ENCODE measurements at regions not wholly inside any gene's neighbourhood (a gene's known extent, or its start where the extent isn't known, plus 50 kb on each side); places are given as distances from the start of the nearest gene placed in this dataset.

- TF ChIP-seq CTCF (IDR thresholded peaks at IDR 0.05) (no peak), EZH2 (IDR thresholded peaks at IDR 0.05; ENCODE audit: borderline replicate concordance, insufficient read depth, low read depth, low read length, poor library complexity, severe bottlenecking) (no peak)
Measured at GRCh38 chr4:30396772-30397475, 323.2 kb upstream of the PCDH7 start.

All from B cell (primary cell).